BJ (cell line): ENCODE measurements at regions not wholly inside any gene's neighbourhood (a gene's known extent, or its start where the extent isn't known, plus 50 kb on each side); places are given as distances from the start of the nearest gene placed in this dataset.
"Not testable (repeated sequence)": the region's sequence is repeated elsewhere in the genome, so short reads cannot be mapped to it uniquely, and the experiment has no call there.

Source experiments
- CTCF ChIA-PET: fragments of 350-600 bp; formaldehyde crosslinking; extraction: SDS; loops from one replicate; lab custom pipeline; 2021; ENCODE audit warnings: antibody characterized with exemption, inconsistent platforms; lab: Yijun Ruan, JAX
- POLR2A ChIA-PET: fragments of 300-600 bp; sonication (Branson Sonifier 250); formaldehyde crosslinking; extraction: SDS; loops from one replicate; lab custom pipeline; 2021; ENCODE audit warnings: antibody characterized with exemption; lab: Charles Lee
- DNase-seq: peaks from one replicate; pipeline ENCODE4 v3.0.0-alpha.2; 2011; ENCODE audit warnings: low read depth
- H3K27me3 ChIP-seq: 2 replicates; pipeline ENCODE4 v1.6.0; 2011; ENCODE audit warnings: low read length; ENCODE audit not compliant: control insufficient read depth, insufficient read depth
- H3K36me3 ChIP-seq: 2 replicates; pipeline ENCODE4 v1.5.1; 2011; ENCODE audit warnings: low read length; ENCODE audit not compliant: control insufficient read depth, insufficient read depth
- H3K4me3 ChIP-seq: 2 replicates; pipeline ENCODE4 v1.5.1; 2011; ENCODE audit warnings: low read depth, mild to moderate bottlenecking, control low read depth, low read length
- TF ChIP-seq, protein P1 (sequence below): IDR thresholded peaks from 2 replicates; pipeline ENCODE4 v1.5.1; 2011; ENCODE audit warnings: low read depth, mild to moderate bottlenecking, control low read depth, inconsistent platforms, low read length, moderate library complexity; ENCODE audit not compliant: insufficient read depth

GRCh38 chr5:125249400-125249799 is 503.0 kb upstream of the ZNF608 start:
- no peak for DNase-seq
- H3K27me3 ChIP-seq = no peaks in the 10 kb centered on the region
- CTCF ChIA-PET = interaction anchor here (0.7 kb wide), 1 partner anchor 436 kb away, joined by 4 read pairs; no protein-coding TSS in a partner anchor
- TF ChIP-seq, protein P1, sequence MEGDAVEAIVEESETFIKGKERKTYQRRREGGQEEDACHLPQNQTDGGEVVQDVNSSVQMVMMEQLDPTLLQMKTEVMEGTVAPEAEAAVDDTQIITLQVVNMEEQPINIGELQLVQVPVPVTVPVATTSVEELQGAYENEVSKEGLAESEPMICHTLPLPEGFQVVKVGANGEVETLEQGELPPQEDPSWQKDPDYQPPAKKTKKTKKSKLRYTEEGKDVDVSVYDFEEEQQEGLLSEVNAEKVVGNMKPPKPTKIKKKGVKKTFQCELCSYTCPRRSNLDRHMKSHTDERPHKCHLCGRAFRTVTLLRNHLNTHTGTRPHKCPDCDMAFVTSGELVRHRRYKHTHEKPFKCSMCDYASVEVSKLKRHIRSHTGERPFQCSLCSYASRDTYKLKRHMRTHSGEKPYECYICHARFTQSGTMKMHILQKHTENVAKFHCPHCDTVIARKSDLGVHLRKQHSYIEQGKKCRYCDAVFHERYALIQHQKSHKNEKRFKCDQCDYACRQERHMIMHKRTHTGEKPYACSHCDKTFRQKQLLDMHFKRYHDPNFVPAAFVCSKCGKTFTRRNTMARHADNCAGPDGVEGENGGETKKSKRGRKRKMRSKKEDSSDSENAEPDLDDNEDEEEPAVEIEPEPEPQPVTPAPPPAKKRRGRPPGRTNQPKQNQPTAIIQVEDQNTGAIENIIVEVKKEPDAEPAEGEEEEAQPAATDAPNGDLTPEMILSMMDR = no peak
- no peaks in the 10 kb centered on the region for H3K36me3 ChIP-seq
- POLR2A ChIA-PET = no interaction called here
- H3K4me3 ChIP-seq = no peak overlapping the region

GRCh38 chr5:125251703-125252102 is 505.3 kb upstream of the ZNF608 start:
- no peak for DNase-seq
- ChIA-PET POLR2A (no interaction called here), CTCF (no interaction called here)
- H3K27me3 ChIP-seq = no peaks in the 10 kb centered on the region
- H3K4me3 ChIP-seq = no peak overlapping the region
- TF ChIP-seq, protein P1 = no peak
- H3K36me3 ChIP-seq = no peaks in the 10 kb centered on the region

- H3K4me3 ChIP-seq, POLR2A ChIA-PET, H3K36me3 ChIP-seq, DNase-seq, H3K27me3 ChIP-seq: not testable (repeated sequence)
- CTCF ChIA-PET = interaction anchor here (0.7 kb wide), 1 partner anchor 10 kb away, joined by 3 read pairs; no protein-coding TSS in a partner anchor
These were observed 507.2 kb upstream of the ZNF608 start for GRCh38 chr5:125253634-125254033.

- H3K36me3 ChIP-seq = no peaks in the 10 kb centered on the region
- no peak for DNase-seq
- CTCF ChIA-PET = interaction anchor here (0.7 kb wide), 1 partner anchor 11 kb away, joined by 3 read pairs; no protein-coding TSS in a partner anchor
- TF ChIP-seq, protein P1 = no peak
- H3K27me3 ChIP-seq = no peaks in the 10 kb centered on the region
- H3K4me3 ChIP-seq = no peak overlapping the region
- POLR2A ChIA-PET = no interaction called here
These were observed 507.8 kb upstream of the ZNF608 start for GRCh38 chr5:125254267-125254666.

DNA sequence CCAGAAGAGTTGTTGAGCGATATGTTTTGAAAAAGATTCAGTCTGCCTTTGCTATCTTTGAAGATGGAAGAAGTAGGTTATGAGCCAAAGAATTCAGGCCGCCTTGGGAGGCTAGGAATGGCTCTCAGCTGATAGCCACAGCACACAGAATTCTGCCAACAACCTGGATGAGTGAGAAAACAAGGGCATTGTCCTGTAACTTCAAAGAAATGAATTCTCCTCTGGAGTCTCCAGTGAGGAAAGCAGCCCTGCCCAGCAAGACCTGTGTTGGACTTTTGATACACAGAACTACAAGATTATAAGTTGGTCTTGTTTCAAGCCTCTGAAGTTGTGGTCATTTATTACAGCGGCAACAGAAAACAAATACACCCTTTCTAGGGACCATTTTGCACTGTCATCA is 509.9 kb upstream of the ZNF608 start:
- CTCF ChIA-PET = no interaction called here
- TF ChIP-seq, protein P1 = no peak
- POLR2A ChIA-PET = no interaction called here

More for the DNA sequence above, 509.9 kb upstream of the ZNF608 start:
- no peaks in the 10 kb centered on the region for H3K36me3 ChIP-seq
- H3K27me3 ChIP-seq = no peaks in the 10 kb centered on the region
- H3K4me3 ChIP-seq = no peak overlapping the region
- DNase-seq = no peak
